SK-N-SH treated with all-trans-retinoic acid at 6 μM for 48 hours (cell line): ENCODE measurements at regions not wholly inside any gene's neighbourhood (a gene's known extent, or its start where the extent isn't known, plus 50 kb on each side); places are given as distances from the start of the nearest gene placed in this dataset.

Experiments used
- ARNTL ChIP-seq: fragments of 450-650 bp; formaldehyde crosslinking; IDR thresholded peaks from 2 replicates; pipeline ENCODE4 v1.5.0; 2020; ENCODE audit warnings: low read depth, mild to moderate bottlenecking, moderate library complexity, borderline replicate concordance
- CSRNP3 ChIP-seq: fragments of 250-450 bp; sonication (Bioruptor Pico); IDR thresholded peaks from 2 replicates; pipeline ENCODE4 v1.5.1; 2021; ENCODE audit warnings: mild to moderate bottlenecking, moderate library complexity
- ESRRG ChIP-seq: fragments of 250-450 bp; sonication (Bioruptor Pico); IDR thresholded peaks from 2 replicates; pipeline ENCODE4 v1.6.1; 2021; ENCODE audit warnings: mild to moderate bottlenecking
- GLIS3 ChIP-seq: fragments of 250-450 bp; sonication (Bioruptor Pico); IDR thresholded peaks from 2 replicates; pipeline ENCODE4 v1.5.0; 2020; ENCODE audit warnings: mild to moderate bottlenecking, moderate library complexity
- ISL1 ChIP-seq: fragments of 250-450 bp; sonication (Bioruptor Pico); IDR thresholded peaks from 2 replicates; pipeline ENCODE4 v2.1.2; 2022; ENCODE audit warnings: mild to moderate bottlenecking, moderate library complexity
- OSR1 ChIP-seq: fragments of 250-450 bp; sonication (Bioruptor Pico); IDR thresholded peaks from 2 replicates; pipeline ENCODE4 v1.8.0; 2022; ENCODE audit warnings: moderate library complexity, mild to moderate bottlenecking, inconsistent platforms
- RARB ChIP-seq: fragments of 250-450 bp; sonication (Bioruptor Pico); IDR thresholded peaks from 2 replicates; pipeline ENCODE4 v1.8.0; 2021; ENCODE audit warnings: mild to moderate bottlenecking, moderate library complexity
- ZFP3 ChIP-seq: fragments of 250-450 bp; sonication (Bioruptor Pico); IDR thresholded peaks from 2 replicates; pipeline ENCODE4 v1.5.0; 2020; ENCODE audit warnings: mild to moderate bottlenecking, moderate library complexity
- ZFP30 ChIP-seq: fragments of 450-650 bp; formaldehyde crosslinking; IDR thresholded peaks from 2 replicates; pipeline ENCODE4 v1.5.0; 2022; ENCODE audit warnings: mild to moderate bottlenecking, moderate library complexity
- TF ChIP-seq, protein P1 (sequence below): fragments of 250-450 bp; sonication (Bioruptor Pico); IDR thresholded peaks from 2 replicates; pipeline ENCODE4 v1.5.0; 2020; ENCODE audit warnings: mild to moderate bottlenecking, moderate library complexity

DNA sequence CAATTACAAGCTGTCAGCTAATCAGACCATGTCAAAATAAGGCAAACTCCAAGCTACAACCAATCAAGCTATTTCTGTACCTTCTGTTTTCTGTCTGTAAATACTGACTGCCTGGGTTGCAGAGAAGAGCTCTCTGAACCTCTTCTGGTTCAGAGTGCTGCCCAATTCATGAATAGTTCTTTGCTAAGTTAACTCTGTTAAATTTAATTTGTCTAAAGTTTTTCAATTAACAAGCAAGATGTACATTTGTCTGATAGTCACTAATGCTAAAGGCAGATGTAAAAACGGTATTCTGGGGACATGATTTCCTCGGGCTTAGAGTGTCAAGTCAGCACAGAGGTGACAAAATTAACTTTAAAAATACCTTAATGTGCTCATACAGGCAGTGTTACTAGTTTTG, 408.3 kb upstream of the CLINT1 start:
- TF ChIP-seq CSRNP3 (CRISPR knock-in tag) = no peak
- TF ChIP-seq ESRRG = no peak
- no peak for TF ChIP-seq GLIS3 (CRISPR knock-in tag)
- no peak for TF ChIP-seq RARB (CRISPR knock-in tag)
- TF ChIP-seq OSR1 (CRISPR knock-in tag) = no peak
- TF ChIP-seq ARNTL (CRISPR knock-in tag) = no peak
- no peak for TF ChIP-seq ZFP30 (CRISPR knock-in tag)
- no peak for TF ChIP-seq ZFP3 (CRISPR knock-in tag)
- TF ChIP-seq ISL1 (CRISPR knock-in tag) = no peak
- TF ChIP-seq, protein P1, sequence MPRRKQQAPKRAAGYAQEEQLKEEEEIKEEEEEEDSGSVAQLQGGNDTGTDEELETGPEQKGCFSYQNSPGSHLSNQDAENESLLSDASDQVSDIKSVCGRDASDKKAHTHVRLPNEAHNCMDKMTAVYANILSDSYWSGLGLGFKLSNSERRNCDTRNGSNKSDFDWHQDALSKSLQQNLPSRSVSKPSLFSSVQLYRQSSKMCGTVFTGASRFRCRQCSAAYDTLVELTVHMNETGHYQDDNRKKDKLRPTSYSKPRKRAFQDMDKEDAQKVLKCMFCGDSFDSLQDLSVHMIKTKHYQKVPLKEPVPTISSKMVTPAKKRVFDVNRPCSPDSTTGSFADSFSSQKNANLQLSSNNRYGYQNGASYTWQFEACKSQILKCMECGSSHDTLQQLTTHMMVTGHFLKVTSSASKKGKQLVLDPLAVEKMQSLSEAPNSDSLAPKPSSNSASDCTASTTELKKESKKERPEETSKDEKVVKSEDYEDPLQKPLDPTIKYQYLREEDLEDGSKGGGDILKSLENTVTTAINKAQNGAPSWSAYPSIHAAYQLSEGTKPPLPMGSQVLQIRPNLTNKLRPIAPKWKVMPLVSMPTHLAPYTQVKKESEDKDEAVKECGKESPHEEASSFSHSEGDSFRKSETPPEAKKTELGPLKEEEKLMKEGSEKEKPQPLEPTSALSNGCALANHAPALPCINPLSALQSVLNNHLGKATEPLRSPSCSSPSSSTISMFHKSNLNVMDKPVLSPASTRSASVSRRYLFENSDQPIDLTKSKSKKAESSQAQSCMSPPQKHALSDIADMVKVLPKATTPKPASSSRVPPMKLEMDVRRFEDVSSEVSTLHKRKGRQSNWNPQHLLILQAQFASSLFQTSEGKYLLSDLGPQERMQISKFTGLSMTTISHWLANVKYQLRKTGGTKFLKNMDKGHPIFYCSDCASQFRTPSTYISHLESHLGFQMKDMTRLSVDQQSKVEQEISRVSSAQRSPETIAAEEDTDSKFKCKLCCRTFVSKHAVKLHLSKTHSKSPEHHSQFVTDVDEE (CRISPR knock-in tag) = no peak
